ENCODE measurements at regions not wholly inside any gene's neighbourhood (a gene's known extent, or its start where the extent isn't known, plus 50 kb on each side); places are given as distances from the start of the nearest gene placed in this dataset.

DNA sequence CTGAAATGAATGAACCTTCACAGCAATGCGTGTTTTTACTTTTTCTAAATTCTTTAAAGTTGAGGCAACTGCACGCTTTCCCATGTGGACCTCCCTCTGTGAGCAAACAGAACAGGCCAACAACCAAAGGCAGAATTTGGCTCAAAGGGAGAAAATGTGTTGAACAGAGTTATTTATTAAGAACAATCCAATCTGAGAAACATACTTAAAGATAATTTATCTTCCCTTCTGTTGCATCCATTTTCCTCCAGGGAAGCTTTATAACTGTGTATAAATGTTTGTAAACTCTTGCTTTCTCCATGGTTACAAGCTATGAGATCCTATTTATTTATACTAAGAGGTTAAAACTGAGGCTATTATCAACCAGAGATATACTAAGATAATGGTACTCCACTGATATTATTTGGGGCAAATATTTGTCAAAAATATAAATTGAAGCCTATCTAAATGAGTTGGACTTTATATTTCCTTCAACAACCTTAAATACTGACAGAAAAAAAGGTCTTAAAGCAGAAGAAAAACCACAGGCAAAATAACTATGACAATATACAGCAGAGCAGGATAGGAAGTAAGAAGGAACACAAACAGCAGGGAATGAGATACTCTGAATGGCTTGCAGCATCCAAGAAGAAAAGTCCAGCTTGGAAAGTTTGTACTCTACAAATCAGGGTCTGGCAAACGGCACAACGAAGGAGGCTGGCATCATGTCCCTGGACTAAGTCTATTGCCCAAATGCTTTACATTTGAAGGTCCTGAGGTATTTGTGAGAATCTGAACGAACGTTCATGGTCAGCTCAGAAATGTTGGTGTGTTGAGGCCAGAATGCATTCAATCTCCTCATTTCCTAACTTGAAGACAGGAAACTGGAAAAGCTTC is 663.2 kb upstream of the INTU start:
- H3K27me3 Mint-ChIP-seq (ENCODE audit: low read depth), result no peaks in the 10 kb centered on the region
- no peak for DNase-seq (ENCODE audit: low read depth, low spot score)
- no peaks in the 10 kb centered on the region for H3K36me3 Mint-ChIP-seq (ENCODE audit: low read depth)
- H3K4me3 Mint-ChIP-seq, result no peak overlapping the region
- H3K9me3 Mint-ChIP-seq, result no peaks in the 10 kb centered on the region
- H3K27ac Mint-ChIP-seq (ENCODE audit: unreplicated experiment), result no peak overlapping the region
- peaks cover 12% of the 10 kb centered on the region for H3K4me1 Mint-ChIP-seq
- TF ChIP-seq, protein P1, sequence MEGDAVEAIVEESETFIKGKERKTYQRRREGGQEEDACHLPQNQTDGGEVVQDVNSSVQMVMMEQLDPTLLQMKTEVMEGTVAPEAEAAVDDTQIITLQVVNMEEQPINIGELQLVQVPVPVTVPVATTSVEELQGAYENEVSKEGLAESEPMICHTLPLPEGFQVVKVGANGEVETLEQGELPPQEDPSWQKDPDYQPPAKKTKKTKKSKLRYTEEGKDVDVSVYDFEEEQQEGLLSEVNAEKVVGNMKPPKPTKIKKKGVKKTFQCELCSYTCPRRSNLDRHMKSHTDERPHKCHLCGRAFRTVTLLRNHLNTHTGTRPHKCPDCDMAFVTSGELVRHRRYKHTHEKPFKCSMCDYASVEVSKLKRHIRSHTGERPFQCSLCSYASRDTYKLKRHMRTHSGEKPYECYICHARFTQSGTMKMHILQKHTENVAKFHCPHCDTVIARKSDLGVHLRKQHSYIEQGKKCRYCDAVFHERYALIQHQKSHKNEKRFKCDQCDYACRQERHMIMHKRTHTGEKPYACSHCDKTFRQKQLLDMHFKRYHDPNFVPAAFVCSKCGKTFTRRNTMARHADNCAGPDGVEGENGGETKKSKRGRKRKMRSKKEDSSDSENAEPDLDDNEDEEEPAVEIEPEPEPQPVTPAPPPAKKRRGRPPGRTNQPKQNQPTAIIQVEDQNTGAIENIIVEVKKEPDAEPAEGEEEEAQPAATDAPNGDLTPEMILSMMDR (conservative IDR thresholded peaks at IDR 0.05), result no peak

DNA sequence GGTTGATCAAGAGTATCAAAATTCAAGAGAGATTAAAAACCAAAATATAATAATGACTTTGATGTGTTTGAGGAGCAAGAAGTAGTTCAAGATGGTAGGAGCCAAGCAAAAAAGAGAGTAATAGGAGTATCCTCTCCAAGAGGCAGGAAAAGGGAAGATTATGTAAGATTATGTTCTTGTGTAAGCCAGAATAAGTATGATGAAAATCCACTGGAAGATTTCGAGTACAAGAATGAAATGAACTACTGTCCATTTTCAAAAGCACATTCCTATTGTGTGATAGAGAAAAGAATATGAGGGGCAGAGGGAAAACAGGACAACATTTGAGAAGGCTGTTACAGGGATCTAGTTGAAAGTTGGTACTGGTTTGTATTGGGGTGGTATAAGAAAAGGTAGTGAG is 659.6 kb upstream of the INTU start:
- DNase-seq (ENCODE audit: low read depth, low spot score), result no peak
- TF ChIP-seq, protein P1 (conservative IDR thresholded peaks at IDR 0.05), result no peak

DNA sequence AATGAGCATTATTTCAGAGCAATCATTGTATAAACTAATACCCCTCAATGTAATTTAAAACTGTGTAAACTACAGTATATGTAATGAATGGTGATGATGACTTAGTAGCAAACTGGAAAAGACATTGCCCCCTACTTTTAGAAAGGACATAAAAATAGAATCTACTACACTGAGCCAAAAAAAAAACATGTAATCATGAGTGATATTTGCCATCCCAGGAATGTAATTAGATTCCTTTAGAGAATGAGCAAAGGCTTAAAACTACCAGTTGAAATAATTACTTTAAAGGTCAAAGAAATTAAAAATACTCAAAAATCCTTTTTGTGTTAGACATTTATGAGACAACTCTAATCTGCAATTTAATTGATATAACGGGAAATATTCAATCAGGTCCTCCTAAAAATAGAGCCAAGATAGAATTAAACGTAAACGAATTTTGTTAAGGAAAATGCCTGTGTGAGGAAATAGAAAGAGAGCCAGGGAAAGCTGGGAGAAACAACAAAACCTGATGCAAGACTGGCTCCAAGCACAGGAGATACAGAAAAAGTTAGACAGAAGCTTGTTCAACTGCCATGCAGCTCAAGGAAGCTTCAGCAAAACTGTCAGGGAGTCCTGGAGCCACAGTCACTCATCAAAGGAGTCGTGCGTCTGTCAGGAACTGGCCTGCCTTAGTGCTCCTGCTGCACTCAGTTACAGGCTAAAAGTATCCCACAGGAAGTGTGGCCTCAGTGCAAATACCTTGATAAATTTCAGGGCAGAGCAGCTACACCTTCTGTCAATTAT is 655.7 kb upstream of the INTU start:
- H3K4me3 Mint-ChIP-seq, result no peak overlapping the region
- DNase-seq (ENCODE audit: low read depth, low spot score), result no peak
- no peaks in the 10 kb centered on the region for H3K27me3 Mint-ChIP-seq (ENCODE audit: low read depth)
- peaks cover 2% of the 10 kb centered on the region for H3K36me3 Mint-ChIP-seq (ENCODE audit: low read depth)
- TF ChIP-seq, protein P1 (conservative IDR thresholded peaks at IDR 0.05), result no peak
- H3K27ac Mint-ChIP-seq (ENCODE audit: unreplicated experiment), result no peak overlapping the region
- H3K4me1 Mint-ChIP-seq, result peaks cover 5% of the 10 kb centered on the region
- no peaks in the 10 kb centered on the region for H3K9me3 Mint-ChIP-seq

More for the DNA sequence above, 659.6 kb upstream of the INTU start:
- Mint-ChIP-seq H3K27ac (ENCODE audit: unreplicated experiment) (no peak overlapping the region), H3K9me3 (no peaks in the 10 kb centered on the region), H3K4me3 (no peak overlapping the region), H3K36me3 (ENCODE audit: low read depth) (no peaks in the 10 kb centered on the region), H3K27me3 (ENCODE audit: low read depth) (no peaks in the 10 kb centered on the region), H3K4me1 (peaks cover 5% of the 10 kb centered on the region)

DNA sequence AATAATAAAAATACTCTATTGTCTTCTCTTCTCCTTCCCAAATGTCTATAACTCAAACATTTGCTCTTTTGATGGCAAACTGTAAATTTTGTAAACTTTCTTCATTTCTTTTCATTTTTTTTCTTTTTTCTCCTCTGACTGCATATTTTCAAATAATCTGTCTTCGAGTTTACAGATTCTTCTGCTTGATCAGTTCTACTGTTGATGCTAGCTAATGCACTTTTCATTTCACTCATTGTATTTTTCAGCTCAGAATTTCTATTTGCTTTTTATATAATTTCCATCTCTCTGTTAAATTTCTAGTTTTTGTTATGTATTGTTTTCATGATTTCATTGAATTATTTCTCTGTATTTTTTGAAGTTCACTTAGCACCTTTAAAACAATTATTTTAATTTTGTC is 646.8 kb upstream of the INTU start:
- Mint-ChIP-seq H3K4me1 (no peaks in the 10 kb centered on the region), H3K27ac (ENCODE audit: unreplicated experiment) (no peak overlapping the region), H3K9me3 (peaks cover 17% of the 10 kb centered on the region), H3K36me3 (ENCODE audit: low read depth) (peaks cover 6% of the 10 kb centered on the region), H3K4me3 (no peak overlapping the region), H3K27me3 (ENCODE audit: low read depth) (no peaks in the 10 kb centered on the region)
- DNase-seq (ENCODE audit: low read depth, low spot score), result no peak
- TF ChIP-seq, protein P1 (conservative IDR thresholded peaks at IDR 0.05), result no peak

DNA sequence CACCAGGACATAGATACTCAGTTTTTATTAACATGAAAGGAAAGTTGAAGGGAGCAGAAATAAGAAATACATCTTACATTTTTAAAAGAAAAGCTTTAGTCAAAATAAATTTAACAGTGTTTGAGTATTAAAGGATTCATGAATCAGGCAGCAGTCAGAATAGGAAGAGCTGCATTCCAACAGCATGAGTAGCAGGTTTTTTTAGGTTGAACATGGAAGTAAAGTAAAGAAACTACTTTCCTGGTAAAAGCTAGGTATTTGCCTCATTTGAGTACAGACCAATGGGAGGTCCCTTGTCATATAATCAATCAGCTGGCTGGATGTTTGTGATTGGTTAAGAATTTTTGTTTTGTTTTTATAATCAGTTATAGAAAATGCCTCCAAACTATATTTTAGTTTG is 645.9 kb upstream of the INTU start:
- DNase-seq (ENCODE audit: low read depth, low spot score), result no peak
- TF ChIP-seq, protein P1 (conservative IDR thresholded peaks at IDR 0.05), result no peak
- Mint-ChIP-seq H3K4me3 (no peak overlapping the region), H3K4me1 (peaks cover 2% of the 10 kb centered on the region), H3K36me3 (ENCODE audit: low read depth) (peaks cover 6% of the 10 kb centered on the region), H3K27ac (ENCODE audit: unreplicated experiment) (no peak overlapping the region), H3K9me3 (peaks cover 19% of the 10 kb centered on the region), H3K27me3 (ENCODE audit: low read depth) (no peaks in the 10 kb centered on the region)

All from neural crest cell (in vitro differentiated cells).